GM12878 (cell line): ENCODE measurements at regions not wholly inside any gene's neighbourhood (a gene's known extent, or its start where the extent isn't known, plus 50 kb on each side); places are given as distances from the start of the nearest gene placed in this dataset.
"Not testable (repeated sequence)": the region's sequence is repeated elsewhere in the genome, so short reads cannot be mapped to it uniquely, and the experiment has no call there.

Experiments
- ATAC-seq: fragments of 200-7000 bp; cut with Tn5 transposase; 3 replicates; pipeline ENCODE4 v1.9.1; 2020; ENCODE audit warnings: mild to moderate bottlenecking, moderate library complexity
- BruUV-seq: library from RNA; stranded (reverse); fragments of 400-500 nt; replicated peaks from 2 replicates; lab custom pipeline; 2021; lab: Mats Ljungman, UMichigan
- CTCF ChIA-PET: fragments of 300-600 bp; sonication (Branson Sonifier 250); formaldehyde crosslinking; extraction: SDS; loops from one replicate; lab custom pipeline; 2021; ENCODE audit warnings: inconsistent platforms; lab: Yijun Ruan, JAX
- POLR2A ChIA-PET: fragments of 350-600 bp; formaldehyde crosslinking; extraction: SDS; loops from one replicate; lab custom pipeline; 2021; ENCODE audit warnings: inconsistent platforms; lab: Charles Lee
- RAD21 ChIA-PET: fragments of 300-600 bp; sonication (Branson Sonifier 250); formaldehyde crosslinking; loops from one replicate; lab custom pipeline; 2023; ENCODE audit warnings: antibody characterized with exemption; ENCODE audit not compliant: unreplicated experiment; lab: Charles Lee
- SMC1A ChIA-PET: fragments of 300-600 bp; sonication (Branson Sonifier 250); formaldehyde crosslinking; loops from one replicate; lab custom pipeline; 2023; ENCODE audit not compliant: unreplicated experiment, uncharacterized antibody; lab: Charles Lee
- DNase-seq: peaks from one replicate; pipeline ENCODE4 v3.0.0-alpha.2; 2011; ENCODE audit warnings: low read depth, low spot score
- FAIRE-seq: peaks from 3 replicates; lab custom pipeline; 2011; peaks lifted over from hg19 to GRCh38; lab: Jason Lieb, UNC
- H2AFZ ChIP-seq: 2 replicates; pipeline ENCODE4 v1.6.0; 2011; ENCODE audit warnings: low read depth, low read length, control low read depth; ENCODE audit not compliant: control insufficient read depth
- H3K27ac ChIP-seq: 2 replicates; pipeline ENCODE4 v1.5.1; 2011; ENCODE audit warnings: control low read depth; ENCODE audit not compliant: control insufficient read depth, insufficient read depth
- H3K27me3 ChIP-seq, 2 experiments: replicated peaks in 1 of 2; 2 replicates each; pipeline versions ENCODE4 v1.6.0 to v1.6.1; 2011; ENCODE audit warnings: low read length in 1 of 2; ENCODE audit not compliant: control insufficient read depth in 2 of 2, insufficient read depth in 2 of 2
- H3K36me3 ChIP-seq, 2 experiments: 2 replicates each; pipeline ENCODE4 v1.5.1; 2011; ENCODE audit warnings: low read length in 1 of 2; ENCODE audit not compliant: control insufficient read depth in 2 of 2, insufficient read depth in 2 of 2
- H3K4me1 ChIP-seq: 2 replicates; pipeline ENCODE4 v1.6.1; 2011; ENCODE audit warnings: mild to moderate bottlenecking, low read length, moderate library complexity, mixed read lengths; ENCODE audit not compliant: control insufficient read depth, insufficient read depth
- H3K4me2 ChIP-seq: 2 replicates; pipeline ENCODE4 v1.6.0; 2011; ENCODE audit warnings: control low read depth; ENCODE audit not compliant: control insufficient read depth, insufficient read depth
- H3K4me3 ChIP-seq: fragments of 200-600 bp; sonication (generic); 2 replicates; pipeline ENCODE4 v1.5.1; 2016
- H3K79me2 ChIP-seq: 2 replicates; pipeline ENCODE4 v1.6.0; 2011; ENCODE audit warnings: low read length; ENCODE audit not compliant: control insufficient read depth, insufficient read depth
- H3K9ac ChIP-seq: 2 replicates; pipeline ENCODE4 v1.8.0; 2011; ENCODE audit warnings: low read length, control low read depth, mixed read lengths; ENCODE audit not compliant: control insufficient read depth, insufficient read depth
- H3K9me3 ChIP-seq: replicated peaks from 3 replicates; pipeline ENCODE4 v1.5.1; 2011; ENCODE audit warnings: mild to moderate bottlenecking, low read length; ENCODE audit not compliant: control insufficient read depth, insufficient read depth
- H4K20me1 ChIP-seq: 2 replicates; pipeline ENCODE4 v1.6.0; 2011; ENCODE audit not compliant: control insufficient read depth, insufficient read depth
- GABPA ChIP-seq: IDR thresholded peaks from 2 replicates; pipeline ENCODE4 v1.6.1; 2014; ENCODE audit warnings: antibody characterized with exemption, low read depth, mild to moderate bottlenecking, inconsistent platforms
- POLR2A ChIP-seq: IDR thresholded peaks from 2 replicates; pipeline ENCODE4 v1.6.1; 2011; ENCODE audit warnings: low read depth, mild to moderate bottlenecking, low read length
- RUNX3 ChIP-seq: IDR thresholded peaks from 2 replicates; pipeline ENCODE4 v1.6.1; 2012; ENCODE audit warnings: low read length, inconsistent platforms
- STAT3 ChIP-seq: IDR thresholded peaks from 2 replicates; pipeline ENCODE4 v1.6.1; 2011; ENCODE audit warnings: low read depth, low read length, improper control_type of control experiment
- WGBS: methylation state at CpG from one replicate; pipeline ENCODE4 v1.1.6; 2016; ENCODE audit warnings: low lambda C conversion rate; ENCODE audit not compliant: insufficient replicate concordance, insufficient coverage; ENCODE audit errors: missing lambda C conversion rate; 5-methylcytosine and 5-hydroxymethylcytosine counted together
- in situ Hi-C: fragments of 300-500 bp; cut with MboI; formaldehyde crosslinking; loops from 9 replicates; pipeline ENCODE4 v1.14.3; 2018; ENCODE audit warnings: mixed read lengths
- intact Hi-C: fragments of 100-400 bp; cut with micrococcal nuclease; formaldehyde crosslinking; loops from one replicate; pipeline ENCODE4 v1.14.2; 2022; ENCODE audit not compliant: unreplicated experiment

- intact Hi-C loops, result no loop called here
- Histone ChIP-seq H3K27me3 (no peaks in the 10 kb centered on the region), H4K20me1 (no peaks in the 10 kb centered on the region), H3K36me3 (no peaks in the 10 kb centered on the region), H3K4me3 (no peak overlapping the region), H3K27ac (no peak overlapping the region), H3K9me3 (no peaks in the 10 kb centered on the region; the same call in 2 of the 3 replicates), H3K4me1 (no peaks in the 10 kb centered on the region), H3K9ac (no peak overlapping the region), H3K79me2 (no peaks in the 10 kb centered on the region), H2AFZ (peak overlapping the region; percentile 84), H3K4me2 (no peak overlapping the region)
- CTCF ChIA-PET, result interaction anchor here (0.6 to 0.9 kb wide), 3 partner anchors 30 to 779 kb away, joined by 3 read pairs; no protein-coding TSS in a partner anchor
- DNase-seq, result no peak
- SMC1A ChIA-PET, result no interaction called here
- in situ Hi-C loops, result no loop called here
- POLR2A ChIA-PET, result no interaction called here
- BruUV-seq, result no TSS peak
- no peak for TF ChIP-seq STAT3
- no peak for TF ChIP-seq POLR2A
- TF ChIP-seq GABPA, result no peak
- no peak for TF ChIP-seq RUNX3
- RAD21 ChIA-PET, result no interaction called here
- FAIRE-seq, result no peak
- ATAC-seq, result no peak
Observed at GRCh38 chr5:34416501-34417008, 239.6 kb upstream of the RAI14 start.

- H3K4me3 ChIP-seq, H3K36me3 ChIP-seq, H2AFZ ChIP-seq, ATAC-seq, H3K27ac ChIP-seq, BruUV-seq, RAD21 ChIA-PET, FAIRE-seq, in situ Hi-C loops, H3K27me3 ChIP-seq, intact Hi-C loops, H3K4me1 ChIP-seq, DNase-seq, H4K20me1 ChIP-seq, H3K9me3 ChIP-seq, H3K4me2 ChIP-seq, POLR2A ChIA-PET, H3K79me2 ChIP-seq, H3K9ac ChIP-seq, SMC1A ChIA-PET: not testable (repeated sequence)
- 13% methylated on average over 2 of the region's 2 CpGs for WGBS
- CTCF ChIA-PET, result interaction anchor here (0.7 to 1.4 kb wide), 2 partner anchors 12 to 40 kb away, joined by 3 read pairs; no protein-coding TSS in a partner anchor
Observed at GRCh38 chr5:34420191-34420590, 235.9 kb upstream of the RAI14 start.
